Stimulated activated CD4-positive, alpha-beta T cell treated with anti-CD3 and anti-CD28 coated beads, Interleukin-4, amount 100 ng/mL, for 4 hours (primary cell): ENCODE measurements at regions not wholly inside any gene's neighbourhood (a gene's known extent, or its start where the extent isn't known, plus 50 kb on each side); places are given as distances from the start of the nearest gene placed in this dataset.
"Not testable (repeated sequence)": the region's sequence is repeated elsewhere in the genome, so short reads cannot be mapped to it uniquely, and the experiment has no call there.

Experiments
- DNase-seq, 2 experiments: peaks; one replicate each; pipeline ENCODE4 v3.0.0-alpha.2; 2020

DNA sequence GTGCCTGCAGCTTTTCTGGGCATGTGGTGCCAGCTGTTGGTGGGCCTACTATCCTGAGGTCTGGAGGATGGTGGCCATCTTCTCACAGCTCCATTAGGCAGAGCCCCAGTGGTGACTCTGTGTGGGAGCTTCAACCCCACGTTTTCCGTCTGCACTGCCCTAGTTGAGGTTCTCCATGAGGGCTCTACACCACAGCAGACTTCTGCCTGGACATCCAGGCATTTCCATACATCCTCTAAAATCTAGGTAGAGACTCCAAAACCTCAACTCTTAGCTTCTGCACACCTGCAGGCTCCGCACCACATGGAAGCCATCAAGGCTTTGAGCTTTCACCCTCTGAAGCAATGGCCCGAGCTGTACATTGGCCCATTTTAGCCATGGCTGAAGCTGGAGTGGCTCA, 153.3 kb upstream of the PGRMC2 start:
- DNase-seq: no peak

GRCh38 chr4:128437023-128437422, 149.4 kb upstream of the PGRMC2 start:
- DNase-seq: not testable (repeated sequence)

GRCh38 chr4:128429023-128429613, 141.5 kb upstream of the PGRMC2 start:
- DNase-seq: not testable (repeated sequence)

DNA sequence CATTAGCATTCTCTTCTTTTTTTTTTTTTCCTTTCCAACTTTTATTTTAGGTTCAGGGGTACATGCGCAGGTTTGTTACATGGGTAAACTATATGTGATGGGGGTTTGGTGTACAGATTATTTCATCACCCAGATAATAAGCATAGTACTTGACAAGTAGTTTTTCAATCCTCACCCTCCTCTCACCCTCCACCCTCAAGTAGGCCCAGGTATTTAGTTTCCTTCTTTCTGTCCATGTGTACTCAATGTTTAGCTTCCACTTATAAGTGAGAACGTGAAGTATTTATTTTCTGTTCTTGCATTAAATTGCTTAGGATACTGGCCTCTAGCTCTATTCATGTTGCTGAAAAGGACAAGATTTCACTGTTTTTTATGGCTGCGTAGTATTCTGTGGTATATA, 140.8 kb upstream of the PGRMC2 start:
- no peak for DNase-seq

DNA sequence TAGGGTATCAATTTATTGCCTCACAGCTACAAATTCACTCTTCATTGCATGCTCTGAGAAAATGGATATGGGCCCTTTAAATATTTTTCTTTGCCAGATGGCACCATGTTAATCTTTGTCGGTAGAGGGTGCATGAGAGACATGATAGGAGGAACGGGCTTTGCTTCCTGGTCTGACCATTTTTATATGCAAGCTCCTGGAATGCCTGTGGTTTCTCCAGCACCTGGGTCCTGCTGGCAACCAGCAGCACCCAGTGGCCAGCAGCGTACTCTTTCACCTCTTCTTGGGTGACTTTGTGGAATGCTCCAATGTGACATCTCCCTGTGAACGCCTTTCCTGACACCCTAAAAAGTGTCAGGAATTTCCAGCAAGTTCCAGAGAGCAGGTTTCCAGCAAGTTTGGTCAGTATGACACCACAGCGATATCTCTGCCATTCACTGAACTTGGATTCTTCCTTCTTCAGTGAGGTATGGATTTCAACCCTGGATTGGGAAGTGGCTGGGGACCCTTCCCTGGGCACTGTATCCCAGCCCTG, 140.3 kb upstream of the PGRMC2 start:
- DNase-seq: no peak

- no peak for DNase-seq
Observed at GRCh38 chr4:128424527-128425497, 137.2 kb upstream of the PGRMC2 start.

GRCh38 chr4:128422296-128422695, 134.7 kb upstream of the PGRMC2 start:
- DNase-seq: not testable (repeated sequence)

DNA sequence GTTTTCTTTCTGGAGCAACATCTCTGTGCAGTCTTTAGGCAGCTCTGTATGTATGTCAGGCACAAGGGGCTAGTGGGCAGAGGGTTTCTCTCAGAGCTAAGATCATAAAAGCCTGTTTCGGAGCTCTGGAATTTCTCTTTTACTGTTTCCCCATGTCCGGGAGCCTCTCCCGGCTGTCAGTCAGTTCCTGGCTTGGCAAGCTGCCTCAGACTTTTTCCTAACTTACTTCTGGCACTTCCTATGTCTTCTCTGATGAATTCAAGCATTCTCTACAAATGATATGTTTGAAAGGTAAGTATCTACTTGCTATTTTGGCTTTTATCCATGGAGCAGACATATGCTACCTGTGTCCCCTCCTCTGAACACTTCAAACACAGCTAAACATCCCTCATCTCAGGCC, 129.3 kb upstream of the PGRMC2 start:
- DNase-seq: no peak

DNA sequence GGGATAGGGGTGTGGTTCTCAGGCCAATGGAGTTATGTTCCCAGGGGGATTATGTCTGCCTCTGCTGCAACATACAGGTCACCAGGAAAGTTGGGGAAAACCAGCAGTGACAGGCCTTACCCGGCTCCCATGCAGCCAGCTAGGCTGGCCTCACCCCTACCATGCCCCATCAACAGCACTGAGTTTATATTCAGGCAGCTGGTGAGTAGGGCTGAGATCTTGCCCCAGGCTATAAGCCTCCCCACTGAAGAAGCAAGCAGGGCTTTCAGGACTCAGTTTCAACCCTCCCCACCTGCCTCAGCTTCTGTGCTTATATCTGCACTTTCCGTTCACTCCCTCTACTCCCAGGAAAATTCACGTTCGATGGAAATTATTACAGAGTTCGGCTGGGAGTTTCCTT, 122.4 kb upstream of the PGRMC2 start:
- no peak for DNase-seq

GRCh38 chr4:128403586-128403985, 116.0 kb upstream of the PGRMC2 start:
- no peak for DNase-seq

GRCh38 chr4:128394778-128395177, 107.2 kb upstream of the PGRMC2 start:
- DNase-seq: no peak

- no peak for DNase-seq
Observed at GRCh38 chr4:128393101-128393704, 105.6 kb upstream of the PGRMC2 start.

- DNase-seq: no peak
Observed at GRCh38 chr4:128390475-128390996, 102.9 kb upstream of the PGRMC2 start.

- DNase-seq: no peak
Observed at GRCh38 chr4:128388796-128389195, 101.2 kb upstream of the PGRMC2 start.

DNA sequence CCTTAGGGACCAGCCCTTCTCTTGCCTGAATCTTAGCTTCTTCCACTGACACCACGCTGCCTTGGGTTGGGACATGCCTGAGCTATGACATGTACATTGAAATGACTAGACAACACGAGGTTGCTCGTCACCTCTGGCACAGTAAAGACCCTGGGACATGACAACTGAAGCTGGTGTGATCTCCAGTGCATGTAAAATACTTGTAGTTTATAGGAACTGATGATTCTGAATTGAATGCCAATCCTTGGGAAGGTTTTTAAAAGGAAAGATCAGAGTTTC, 100.7 kb upstream of the PGRMC2 start:
- DNase-seq: no peak

DNA sequence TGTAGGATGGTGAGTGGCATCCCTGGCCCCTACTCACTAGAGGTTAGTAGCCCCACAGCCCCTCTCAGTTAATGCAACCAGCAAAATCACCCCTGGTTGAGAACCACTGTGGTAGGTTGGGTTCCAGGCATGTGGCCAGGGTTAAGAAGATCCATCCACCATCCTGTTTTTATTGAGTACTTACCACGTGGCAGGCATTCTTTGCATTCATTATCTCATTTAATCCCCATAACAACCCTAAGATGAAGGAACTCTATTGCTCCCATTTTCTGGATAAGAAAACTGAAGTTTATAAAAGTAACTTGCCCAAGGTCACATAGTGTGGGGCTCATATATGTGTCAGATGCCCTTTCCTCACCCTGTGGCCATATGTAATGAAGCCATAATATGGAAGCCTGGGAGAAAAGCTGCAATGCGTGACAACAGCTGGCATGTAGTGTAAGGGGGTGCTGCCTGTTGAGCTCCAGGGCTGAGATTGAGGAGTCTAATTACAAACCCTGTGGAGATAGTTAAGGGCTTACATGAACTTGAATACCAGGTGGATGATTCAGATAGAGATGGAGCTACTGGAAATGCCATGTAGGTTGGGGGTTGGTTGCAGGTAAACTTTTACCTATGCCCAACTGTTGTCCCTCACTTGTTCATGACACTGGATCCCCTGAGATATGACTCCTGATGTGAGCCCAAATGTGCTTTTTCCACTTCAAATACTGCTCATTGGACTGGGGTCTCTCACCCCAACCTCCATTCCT, 100.2 kb upstream of the PGRMC2 start:
- DNase-seq: no peak

DNA sequence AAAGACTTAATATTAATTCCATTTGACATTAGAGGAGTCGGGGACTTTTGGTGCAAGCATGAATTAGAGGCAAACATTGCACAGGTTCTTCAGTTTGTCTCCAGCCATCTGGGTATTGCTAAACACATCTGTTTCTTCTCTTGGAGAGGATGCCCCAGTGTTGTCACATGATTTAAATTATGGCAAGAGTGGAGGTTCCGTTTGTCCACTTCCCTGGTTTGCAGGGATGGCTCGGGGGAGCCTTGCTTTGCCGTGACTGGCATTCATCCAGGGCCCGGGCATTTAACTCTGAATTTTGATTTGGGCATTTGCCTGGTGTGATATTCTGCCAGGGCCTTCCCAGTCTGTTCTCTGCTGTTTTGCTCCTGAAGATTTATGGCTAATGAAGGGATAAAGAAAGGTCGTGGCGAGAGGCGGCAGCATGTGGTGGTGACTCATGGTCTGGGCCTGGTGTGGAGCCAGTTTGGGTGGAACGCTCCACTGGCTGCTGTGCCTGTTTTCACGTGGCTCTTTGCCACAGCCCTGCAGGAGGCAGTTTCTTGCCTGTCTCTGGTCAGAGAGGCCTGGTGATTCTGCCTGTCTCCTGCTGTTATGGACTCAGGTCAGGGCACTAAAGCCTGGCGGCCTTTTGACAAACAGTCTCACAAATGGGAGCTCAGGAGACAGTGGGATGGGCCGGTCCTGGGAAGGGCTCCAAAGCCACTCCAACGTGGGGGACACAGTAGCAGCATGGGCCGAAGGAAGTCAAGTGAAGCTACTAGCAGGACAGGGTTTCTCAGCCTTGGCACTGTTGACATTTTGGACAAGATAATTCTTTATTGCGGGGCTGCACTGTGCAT, 99.4 kb upstream of the PGRMC2 start:
- no peak for DNase-seq

- no peak for DNase-seq
Observed at GRCh38 chr4:128385683-128386304, 98.2 kb upstream of the PGRMC2 start.

GRCh38 chr4:128384765-128385598, 97.4 kb upstream of the PGRMC2 start:
- DNase-seq: no peak

- no peak for DNase-seq
Observed at GRCh38 chr4:128384091-128384520, 96.5 kb upstream of the PGRMC2 start.
